IMR-90 (cell line): ENCODE measurements at regions not wholly inside any gene's neighbourhood (a gene's known extent, or its start where the extent isn't known, plus 50 kb on each side); places are given as distances from the start of the nearest gene placed in this dataset.

Experiments used
- ATAC-seq: fragments of 200-7000 bp; cut with Tn5 transposase; 2 replicates; pipeline ENCODE4 v1.9.1; 2020; ENCODE audit warnings: low read depth, mild to moderate bottlenecking, moderate library complexity
- BruUV-seq: library from RNA; stranded (reverse); fragments of 400-500 nt; replicated peaks from 2 replicates; lab custom pipeline; 2021; lab: Mats Ljungman, UMichigan
- CTCF ChIA-PET: fragments of 300-600 bp; formaldehyde crosslinking; extraction: SDS; loops from one replicate; lab custom pipeline; 2021; ENCODE audit warnings: antibody characterized with exemption; lab: Yijun Ruan, JAX
- POLR2A ChIA-PET: fragments of 300-600 bp; sonication (Branson Sonifier 250); formaldehyde crosslinking; loops from one replicate; lab custom pipeline; 2022; ENCODE audit warnings: antibody characterized with exemption; ENCODE audit not compliant: unreplicated experiment; lab: Charles Lee
- DNase-seq: peaks from one replicate; pipeline ENCODE4 v3.0.0; 2013
- H2AFZ ChIP-seq: replicated peaks from 2 replicates; pipeline ENCODE3; 2013; ENCODE audit warnings: low read length, mild to moderate bottlenecking; ENCODE audit not compliant: poor library complexity
- H2AK5ac ChIP-seq: 2 replicates; pipeline ENCODE4 v1.6.1; 2013; ENCODE audit warnings: low read depth, low read length, inconsistent platforms
- H2AK9ac ChIP-seq: replicated peaks from 2 replicates; pipeline ENCODE3; 2013; ENCODE audit warnings: mild to moderate bottlenecking, low read depth, low read length, moderate library complexity; ENCODE audit not compliant: poor library complexity
- H2BK120ac ChIP-seq: 2 replicates; pipeline ENCODE4 v1.6.1; 2013; ENCODE audit warnings: low read depth, low read length, inconsistent platforms
- H2BK15ac ChIP-seq: 3 replicates; pipeline ENCODE4 v1.6.1; 2013; ENCODE audit warnings: low read depth, low read length, inconsistent platforms
- H2BK20ac ChIP-seq: 2 replicates; pipeline ENCODE4 v1.6.1; 2013; ENCODE audit warnings: low read depth, mild to moderate bottlenecking, inconsistent platforms, low read length, moderate library complexity
- H2BK5ac ChIP-seq: 2 replicates; pipeline ENCODE4 v1.6.1; 2013; ENCODE audit warnings: mild to moderate bottlenecking, low read depth, low read length, inconsistent platforms; ENCODE audit not compliant: poor library complexity, severe bottlenecking
- H3K14ac ChIP-seq: replicated peaks from 2 replicates; pipeline ENCODE4 v1.6.1; 2013; ENCODE audit warnings: low read depth, low read length, inconsistent platforms
- H3K18ac ChIP-seq: 2 replicates; pipeline ENCODE4 v1.6.1; 2013; ENCODE audit warnings: low read depth, low read length, control low read depth
- H3K23ac ChIP-seq: 2 replicates; pipeline ENCODE4 v1.6.1; 2013; ENCODE audit warnings: low read depth, low read length, inconsistent platforms
- H3K27ac ChIP-seq: 2 replicates; pipeline ENCODE4 v1.5.1; 2013; ENCODE audit warnings: mild to moderate bottlenecking, control low read depth, low read length; ENCODE audit not compliant: insufficient read depth
- H3K27me3 ChIP-seq: 2 replicates; pipeline ENCODE4 v1.6.1; 2013; ENCODE audit warnings: low read length; ENCODE audit not compliant: control insufficient read depth, insufficient read depth
- H3K36me3 ChIP-seq: 2 replicates; pipeline ENCODE4 v1.6.1; 2013; ENCODE audit warnings: low read length, mixed read lengths; ENCODE audit not compliant: control insufficient read depth, insufficient read depth
- H3K4ac ChIP-seq: 2 replicates; pipeline ENCODE4 v1.6.1; 2013; ENCODE audit warnings: low read depth, low read length, inconsistent platforms
- H3K4me1 ChIP-seq: 2 replicates; pipeline ENCODE4 v1.6.1; 2013; ENCODE audit warnings: low read length, mixed read lengths; ENCODE audit not compliant: control insufficient read depth, insufficient read depth
- H3K4me2 ChIP-seq: 2 replicates; pipeline ENCODE4 v1.6.1; 2013; ENCODE audit warnings: low read depth, mild to moderate bottlenecking, control low read depth, low read length, moderate library complexity
- H3K4me3 ChIP-seq: 2 replicates; pipeline ENCODE4 v1.5.1; 2013; ENCODE audit warnings: low read depth, mild to moderate bottlenecking, control low read depth, low read length, moderate library complexity; ENCODE audit not compliant: insufficient read depth
- H3K56ac ChIP-seq: 2 replicates; pipeline ENCODE4 v1.6.1; 2013; ENCODE audit warnings: low read length, inconsistent platforms; ENCODE audit not compliant: insufficient read depth; ENCODE audit errors: extremely low read depth
- H3K79me1 ChIP-seq, 2 experiments: 2 replicates each; pipeline ENCODE4 v1.6.1; 2013; ENCODE audit warnings: low read length in 2 of 2, inconsistent platforms in 1 of 2, low read depth in 1 of 2
- H3K9ac ChIP-seq: 2 replicates; pipeline ENCODE4 v1.6.1; 2013; ENCODE audit warnings: low read depth, low read length, control low read depth
- H3K9me1 ChIP-seq: 2 replicates; pipeline ENCODE4 v1.6.1; 2013; ENCODE audit warnings: low read length, inconsistent platforms; ENCODE audit not compliant: insufficient read depth
- H3K9me3 ChIP-seq: 2 replicates; pipeline ENCODE4 v1.6.1; 2013; ENCODE audit warnings: low read length; ENCODE audit not compliant: control insufficient read depth, insufficient read depth
- H4K20me1 ChIP-seq: 2 replicates; pipeline ENCODE4 v1.6.1; 2013; ENCODE audit warnings: low read length, inconsistent platforms; ENCODE audit not compliant: insufficient read depth
- H4K5ac ChIP-seq: 2 replicates; pipeline ENCODE4 v1.6.1; 2013; ENCODE audit warnings: mild to moderate bottlenecking, low read depth, low read length, control low read depth
- H4K8ac ChIP-seq, 2 experiments: 2 replicates each; pipeline ENCODE4 v1.6.1; 2013; ENCODE audit warnings: low read depth in 2 of 2, low read length in 2 of 2, control low read depth in 1 of 2, inconsistent platforms in 1 of 2
- H4K91ac ChIP-seq: 2 replicates; pipeline ENCODE4 v1.6.1; 2013; ENCODE audit warnings: low read depth, low read length, inconsistent platforms; ENCODE audit not compliant: insufficient read depth
- BHLHE40 ChIP-seq: fragments of 150-350 bp; IDR thresholded peaks from 2 replicates; pipeline ENCODE4 v1.6.1; 2016; ENCODE audit warnings: mild to moderate bottlenecking, low read depth, low read length
- CEBPB ChIP-seq: IDR thresholded peaks from 2 replicates; pipeline ENCODE4 v1.6.1; 2012; ENCODE audit warnings: low read depth, low read length, improper control_type of control experiment
- FOS ChIP-seq: fragments of 150-350 bp; IDR thresholded peaks from 2 replicates; pipeline ENCODE4 v1.6.1; 2016; ENCODE audit warnings: low read depth, low read length
- MAFK ChIP-seq: IDR thresholded peaks from 2 replicates; pipeline ENCODE4 v1.6.1; 2012; ENCODE audit warnings: low read depth, low read length, improper control_type of control experiment
- MAZ ChIP-seq: IDR thresholded peaks from 2 replicates; pipeline ENCODE4 v1.6.1; 2012; ENCODE audit warnings: low read depth, mild to moderate bottlenecking, low read length, improper control_type of control experiment, moderate library complexity, borderline replicate concordance
- MXI1 ChIP-seq: IDR thresholded peaks from 2 replicates; pipeline ENCODE4 v1.6.1; 2012; ENCODE audit warnings: low read depth, mild to moderate bottlenecking, low read length, moderate library complexity, borderline replicate concordance
- NFE2L2 ChIP-seq: fragments of 150-350 bp; IDR thresholded peaks from 2 replicates; pipeline ENCODE4 v1.6.1; 2016; ENCODE audit warnings: low read depth, mild to moderate bottlenecking, low read length
- POLR2A ChIP-seq: IDR thresholded peaks from 2 replicates; pipeline ENCODE4 v1.6.1; 2012; ENCODE audit warnings: mild to moderate bottlenecking, low read depth, low read length
- RAD21 ChIP-seq: IDR thresholded peaks from 2 replicates; pipeline ENCODE4 v1.6.1; 2012; ENCODE audit warnings: low read length, improper control_type of control experiment
- RCOR1 ChIP-seq: IDR thresholded peaks from 2 replicates; pipeline ENCODE4 v1.6.1; 2012; ENCODE audit warnings: mild to moderate bottlenecking, low read length, improper control_type of control experiment; ENCODE audit not compliant: insufficient replicate concordance
- RFX5 ChIP-seq: IDR thresholded peaks from 2 replicates; pipeline ENCODE4 v1.8.0; 2012; ENCODE audit warnings: low read depth, mild to moderate bottlenecking, low read length, moderate library complexity
- SMC3 ChIP-seq: fragments of 150-350 bp; IDR thresholded peaks from 2 replicates; pipeline ENCODE4 v1.6.1; 2016; ENCODE audit warnings: low read depth, mild to moderate bottlenecking, antibody characterized with exemption, low read length, moderate library complexity
- WGBS, 2 experiments: methylation state at CpG; one replicate each; pipeline versions ENCODE4 v1.1.5 to v1.1.7; 2013; ENCODE audit warnings: missing lambda C conversion rate in 2 of 2; ENCODE audit not compliant: insufficient read length in 1 of 2; ENCODE audit errors: extremely low coverage in 2 of 2; 5-methylcytosine and 5-hydroxymethylcytosine counted together
- dilution Hi-C: fragments of 300-500 bp; cut with HindIII; formaldehyde crosslinking; loops from one replicate; pipeline ENCODE4 v1.14.3; 2018; ENCODE audit warnings: low sequenced_read_pairs; ENCODE audit not compliant: unreplicated experiment
- in situ Hi-C: fragments of 300-500 bp; cut with MboI; formaldehyde crosslinking; loops from 3 replicates; pipeline ENCODE4 v1.14.3; 2019; ENCODE audit warnings: low sequenced_read_pairs, inconsistent platforms, mixed read lengths
- intact Hi-C: fragments of 100-400 bp; cut with micrococcal nuclease; formaldehyde crosslinking; loops from 2 replicates; pipeline ENCODE4 v1.10.0; 2022
- TF ChIP-seq, protein P1 (sequence below): conservative IDR thresholded peaks from 2 replicates; pipeline ENCODE4 v1.5.1; 2012; ENCODE audit warnings: mild to moderate bottlenecking, low read depth, low read length, improper control_type of control experiment
- TF ChIP-seq, protein P2 (sequence below): fragments of 150-350 bp; IDR thresholded peaks from 2 replicates; pipeline ENCODE4 v1.6.1; 2017; ENCODE audit warnings: mild to moderate bottlenecking, antibody characterized with exemption, low read length, low read depth

DNA sequence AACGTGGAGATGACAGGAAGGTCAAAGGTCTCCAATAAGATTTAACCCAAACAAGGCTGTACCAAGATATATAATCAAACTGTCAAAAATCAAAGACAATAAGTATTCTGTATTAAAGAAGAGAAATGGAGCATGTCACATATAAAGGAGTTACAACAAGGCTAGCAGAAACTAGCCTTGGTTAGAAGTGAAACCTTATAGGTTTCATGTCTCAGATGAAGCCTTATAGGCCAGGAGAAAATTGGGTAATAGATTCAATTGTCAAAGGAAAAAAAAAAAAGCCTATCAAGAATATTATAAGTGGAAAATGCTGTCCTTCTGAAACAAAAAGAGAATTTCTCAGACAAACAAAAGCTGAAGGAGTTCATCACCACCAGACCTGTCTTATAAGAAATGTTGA lies 419.4 kb downstream of the CDH11 start:
- no peaks in the 10 kb centered on the region; the same call in 1 of the 2 replicates for H3K27me3 ChIP-seq
- H3K14ac ChIP-seq: no peak overlapping the region
- H4K5ac ChIP-seq: no peak overlapping the region
- H3K56ac ChIP-seq: no peak overlapping the region
- dilution Hi-C loops: no loop called here
- no peak overlapping the region for H3K18ac ChIP-seq
- H2AK5ac ChIP-seq: no peak overlapping the region
- in situ Hi-C loops: no loop called here
- H2BK5ac ChIP-seq: no peak overlapping the region
- H3K9ac ChIP-seq: no peak overlapping the region
- H2AFZ ChIP-seq: no peak overlapping the region
- H2AK9ac ChIP-seq: no peak overlapping the region
- H3K79me1 ChIP-seq: no peaks in the 10 kb centered on the region
- ChIA-PET POLR2A (interaction anchor here (0.6 kb wide), 1 partner anchor 27 kb away, joined by 3 read pairs; no protein-coding TSS in a partner anchor), CTCF (no interaction called here)
- BruUV-seq: no TSS peak
- no peak overlapping the region for H3K4me3 ChIP-seq
- H4K91ac ChIP-seq: no peak overlapping the region
- no peaks in the 10 kb centered on the region for H4K20me1 ChIP-seq
- H3K4ac ChIP-seq: no peak overlapping the region
- WGBS, 2 experiments: no CpG with 5 or more reads among the region's 1 CpG
- H2BK15ac ChIP-seq: no peak overlapping the region
- no peaks in the 10 kb centered on the region for H3K9me1 ChIP-seq
- TF ChIP-seq RFX5 (no peak), RCOR1 (no peak), SMC3 (no peak), MXI1 (no peak), BHLHE40 (no peak), MAFK (no peak), FOS (no peak), POLR2A (no peak), MAZ (no peak), RAD21 (no peak), NFE2L2 (no peak), CEBPB (no peak)
- TF ChIP-seq, protein P1, sequence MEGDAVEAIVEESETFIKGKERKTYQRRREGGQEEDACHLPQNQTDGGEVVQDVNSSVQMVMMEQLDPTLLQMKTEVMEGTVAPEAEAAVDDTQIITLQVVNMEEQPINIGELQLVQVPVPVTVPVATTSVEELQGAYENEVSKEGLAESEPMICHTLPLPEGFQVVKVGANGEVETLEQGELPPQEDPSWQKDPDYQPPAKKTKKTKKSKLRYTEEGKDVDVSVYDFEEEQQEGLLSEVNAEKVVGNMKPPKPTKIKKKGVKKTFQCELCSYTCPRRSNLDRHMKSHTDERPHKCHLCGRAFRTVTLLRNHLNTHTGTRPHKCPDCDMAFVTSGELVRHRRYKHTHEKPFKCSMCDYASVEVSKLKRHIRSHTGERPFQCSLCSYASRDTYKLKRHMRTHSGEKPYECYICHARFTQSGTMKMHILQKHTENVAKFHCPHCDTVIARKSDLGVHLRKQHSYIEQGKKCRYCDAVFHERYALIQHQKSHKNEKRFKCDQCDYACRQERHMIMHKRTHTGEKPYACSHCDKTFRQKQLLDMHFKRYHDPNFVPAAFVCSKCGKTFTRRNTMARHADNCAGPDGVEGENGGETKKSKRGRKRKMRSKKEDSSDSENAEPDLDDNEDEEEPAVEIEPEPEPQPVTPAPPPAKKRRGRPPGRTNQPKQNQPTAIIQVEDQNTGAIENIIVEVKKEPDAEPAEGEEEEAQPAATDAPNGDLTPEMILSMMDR: no peak
- TF ChIP-seq, protein P2, sequence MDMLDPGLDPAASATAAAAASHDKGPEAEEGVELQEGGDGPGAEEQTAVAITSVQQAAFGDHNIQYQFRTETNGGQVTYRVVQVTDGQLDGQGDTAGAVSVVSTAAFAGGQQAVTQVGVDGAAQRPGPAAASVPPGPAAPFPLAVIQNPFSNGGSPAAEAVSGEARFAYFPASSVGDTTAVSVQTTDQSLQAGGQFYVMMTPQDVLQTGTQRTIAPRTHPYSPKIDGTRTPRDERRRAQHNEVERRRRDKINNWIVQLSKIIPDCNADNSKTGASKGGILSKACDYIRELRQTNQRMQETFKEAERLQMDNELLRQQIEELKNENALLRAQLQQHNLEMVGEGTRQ: no peak
- H2BK20ac ChIP-seq: no peak overlapping the region
- intact Hi-C loops: no loop called here
- no peak overlapping the region for H3K23ac ChIP-seq
- no peak overlapping the region for H4K8ac ChIP-seq
- H3K4me2 ChIP-seq: no peak overlapping the region
- ATAC-seq: no peak
- no peak for DNase-seq
- H3K36me3 ChIP-seq: no peaks in the 10 kb centered on the region
- H3K9me3 ChIP-seq: no peaks in the 10 kb centered on the region
- no peak overlapping the region for H2BK120ac ChIP-seq
- no peaks in the 10 kb centered on the region for H3K4me1 ChIP-seq
- H3K27ac ChIP-seq: no peak overlapping the region
